AG04450 (cell line): ENCODE measurements at regions not wholly inside any gene's neighbourhood (a gene's known extent, or its start where the extent isn't known, plus 50 kb on each side); places are given as distances from the start of the nearest gene placed in this dataset.

ENCODE experiments used
- CTCF ChIA-PET: fragments of 300-600, 350-600 bp; formaldehyde crosslinking; extraction: SDS; loops from one replicate; lab custom pipeline; 2022; ENCODE audit warnings: antibody characterized with exemption, inconsistent platforms; lab: Charles Lee
- POLR2A ChIA-PET: fragments of 350-600 bp; formaldehyde crosslinking; extraction: SDS; loops from one replicate; lab custom pipeline; 2021; ENCODE audit warnings: antibody characterized with exemption, inconsistent platforms; lab: Yijun Ruan, JAX
- DNase-seq: peaks from one replicate; pipeline ENCODE4 v3.0.0-alpha.2; 2011; ENCODE audit warnings: low read depth, low spot score
- H3K27ac ChIP-seq: one replicate; pipeline ENCODE4 v1.5.1; 2012; ENCODE audit warnings: low read depth, low read length, control low read depth
- H3K27me3 ChIP-seq: one replicate; pipeline ENCODE4 v1.6.0; 2012; ENCODE audit warnings: low read length; ENCODE audit not compliant: control insufficient read depth, insufficient read depth
- H3K4me3 ChIP-seq: 2 replicates; pipeline ENCODE4 v1.5.1; 2011; ENCODE audit warnings: mild to moderate bottlenecking, low read depth, low read length, control low read depth
- H3K9me3 ChIP-seq: 2 replicates; pipeline ENCODE4 v1.5.1; 2012; ENCODE audit warnings: low read length; ENCODE audit not compliant: control insufficient read depth, insufficient read depth
- CTCF ChIP-seq: IDR thresholded peaks from 2 replicates; pipeline ENCODE4 v1.5.1; 2011; ENCODE audit warnings: low read depth, low read length, control low read depth, inconsistent platforms

GRCh38 chr18:57909620-57910019 lies 106.5 kb upstream of the ATP8B1 start:
- no peak for TF ChIP-seq CTCF
- peaks cover 11% of the 10 kb centered on the region for H3K27me3 ChIP-seq
- CTCF ChIA-PET = interaction anchor here (0.7 kb wide), 1 partner anchor 28 kb away, joined by 3 read pairs; no protein-coding TSS in a partner anchor
- DNase-seq = no peak
- no peak overlapping the region for H3K27ac ChIP-seq
- POLR2A ChIA-PET = no interaction called here
- no peaks in the 10 kb centered on the region; the same call in 1 of the 2 replicates for H3K9me3 ChIP-seq
- H3K4me3 ChIP-seq = no peak overlapping the region

GRCh38 chr18:57908092-57908491 lies 105.0 kb upstream of the ATP8B1 start:
- Histone ChIP-seq H3K27me3 (peaks cover 11% of the 10 kb centered on the region), H3K4me3 (no peak overlapping the region), H3K27ac (no peak overlapping the region), H3K9me3 (no peaks in the 10 kb centered on the region; the same call in 1 of the 2 replicates)
- POLR2A ChIA-PET = no interaction called here
- no peak for TF ChIP-seq CTCF
- no peak for DNase-seq
- CTCF ChIA-PET = interaction anchor here (0.9 to 1.5 kb wide), 3 partner anchors 9 to 214 kb away, joined by 3 to 4 read pairs (median 3); no protein-coding TSS in a partner anchor

GRCh38 chr18:57907550-57907949 lies 104.4 kb upstream of the ATP8B1 start:
- no peak for TF ChIP-seq CTCF
- H3K27ac ChIP-seq = no peak overlapping the region
- no peaks in the 10 kb centered on the region; the same call in 1 of the 2 replicates for H3K9me3 ChIP-seq
- DNase-seq = no peak
- ChIA-PET CTCF (interaction anchor here (1.5 kb wide), 1 partner anchor 9 kb away, joined by 3 read pairs; no protein-coding TSS in a partner anchor), POLR2A (no interaction called here)
- H3K27me3 ChIP-seq = peaks cover 11% of the 10 kb centered on the region
- H3K4me3 ChIP-seq = no peak overlapping the region

- Histone ChIP-seq H3K9me3 (no peaks in the 10 kb centered on the region; the same call in 1 of the 2 replicates), H3K27me3 (peaks cover 11% of the 10 kb centered on the region), H3K27ac (no peak overlapping the region), H3K4me3 (no peak overlapping the region)
- ChIA-PET POLR2A (no interaction called here), CTCF (interaction anchor here (1.5 kb wide), 1 partner anchor 8 kb away, joined by 3 read pairs; no protein-coding TSS in a partner anchor)
- no peak for DNase-seq
- peak; percentile 22; the same call in 1 of the 2 replicates for TF ChIP-seq CTCF
Observed at GRCh38 chr18:57906852-57907251, 103.7 kb upstream of the ATP8B1 start.

GRCh38 chr18:57904535-57904934 lies 101.4 kb upstream of the ATP8B1 start:
- Histone ChIP-seq H3K9me3 (no peaks in the 10 kb centered on the region), H3K27me3 (peaks cover 11% of the 10 kb centered on the region), H3K27ac (no peak overlapping the region), H3K4me3 (no peak overlapping the region)
- TF ChIP-seq CTCF = no peak
- no peak for DNase-seq
- ChIA-PET CTCF (interaction anchor here (0.7 to 2.7 kb wide), 3 partner anchors 23 to 217 kb away, joined by 3 to 10 read pairs (median 4); no protein-coding TSS in a partner anchor), POLR2A (interaction anchor here (0.6 kb wide), 1 partner anchor 10 kb away, joined by 6 read pairs; no protein-coding TSS in a partner anchor)
